HG03066 (cell line): ENCODE measurements at regions not wholly inside any gene's neighbourhood (a gene's known extent, or its start where the extent isn't known, plus 50 kb on each side); places are given as distances from the start of the nearest gene placed in this dataset.
"Not testable (repeated sequence)": the region's sequence is repeated elsewhere in the genome, so short reads cannot be mapped to it uniquely, and the experiment has no call there.

Experiments
- ATAC-seq: cut with Tn5 transposase; IDR thresholded peaks from one replicate; pipeline ENCODE4 v1.9.1; 2021; ENCODE audit warnings: low read depth; ENCODE audit not compliant: unreplicated experiment

GRCh38 chr14:89743828-89744227 is 210.7 kb downstream of the EFCAB11 start:
- no peak for ATAC-seq

GRCh38 chr14:89740241-89740640 is 214.3 kb downstream of the EFCAB11 start:
- ATAC-seq = no peak

- no peak for ATAC-seq
These were observed 217.6 kb downstream of the EFCAB11 start for GRCh38 chr14:89736881-89737280.

GRCh38 chr14:89731396-89731933 is 223.1 kb downstream of the EFCAB11 start:
- ATAC-seq = no peak

- ATAC-seq = no peak
These were observed 223.8 kb downstream of the EFCAB11 start for GRCh38 chr14:89730687-89731086.

GRCh38 chr14:89728964-89729363 is 225.6 kb downstream of the EFCAB11 start:
- no peak for ATAC-seq

- not testable (repeated sequence) for ATAC-seq
These were observed 228.3 kb downstream of the EFCAB11 start for GRCh38 chr14:89726226-89726625.

- no peak for ATAC-seq
These were observed 229.9 kb downstream of the EFCAB11 start for GRCh38 chr14:89724628-89724960.

- no peak for ATAC-seq
These were observed 230.5 kb downstream of the EFCAB11 start for GRCh38 chr14:89723930-89724627.

- no peak for ATAC-seq
These were observed 232.6 kb downstream of the EFCAB11 start for GRCh38 chr14:89721956-89722355.

GRCh38 chr14:89720741-89721729 is 233.5 kb downstream of the EFCAB11 start:
- ATAC-seq = peak; percentile 42

- no peak for ATAC-seq
These were observed 234.3 kb downstream of the EFCAB11 start for GRCh38 chr14:89720076-89720687.

- no peak for ATAC-seq
These were observed 235.0 kb downstream of the EFCAB11 start for GRCh38 chr14:89719366-89720075.

- ATAC-seq = no peak
These were observed 245.4 kb downstream of the EFCAB11 start for GRCh38 chr14:89708982-89709625.

- ATAC-seq = no peak
These were observed 247.4 kb downstream of the EFCAB11 start for GRCh38 chr14:89707086-89707485.

GRCh38 chr14:89702876-89703200 is 251.7 kb downstream of the EFCAB11 start:
- no peak for ATAC-seq

- no peak for ATAC-seq
These were observed 252.3 kb downstream of the EFCAB11 start for GRCh38 chr14:89702073-89702875.

GRCh38 chr14:89701211-89702043 is 253.1 kb downstream of the EFCAB11 start:
- ATAC-seq = peak; percentile 85
